Activated T-cell treated with anti-CD3 and anti-CD28 coated beads for 1 hour (primary cell): ENCODE measurements at regions not wholly inside any gene's neighbourhood (a gene's known extent, or its start where the extent isn't known, plus 50 kb on each side); places are given as distances from the start of the nearest gene placed in this dataset.

Experiments used
- DNase-seq: peaks from one replicate; pipeline ENCODE4 v3.0.0-alpha.2; 2020; ENCODE audit warnings: low read depth

- no peak for DNase-seq
Measured at GRCh38 chr18:59961070-59961469, 61.3 kb downstream of the PMAIP1 start.

DNA sequence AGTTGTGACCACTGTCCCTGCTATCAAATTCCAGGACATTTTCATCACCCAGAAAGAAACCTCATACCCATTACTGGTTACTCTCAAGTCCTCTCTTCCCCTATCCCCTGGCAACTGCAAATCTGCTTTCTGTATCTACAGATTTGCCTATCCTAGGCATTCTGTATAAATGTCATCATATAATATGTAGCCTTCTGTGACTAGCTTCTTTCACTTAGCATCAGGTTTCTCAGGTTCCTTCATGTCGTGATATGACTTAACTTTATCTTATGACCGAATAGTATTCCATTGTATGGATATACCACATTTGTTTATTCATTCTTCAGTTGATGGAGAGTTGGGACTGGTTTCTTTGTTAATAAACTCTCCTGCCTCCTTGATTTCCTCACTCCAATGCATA, 60.5 kb downstream of the PMAIP1 start:
- no peak for DNase-seq

GRCh38 chr18:59959606-59960005, 59.8 kb downstream of the PMAIP1 start:
- DNase-seq: no peak

GRCh38 chr18:59959073-59959472, 59.3 kb downstream of the PMAIP1 start:
- DNase-seq: no peak

DNA sequence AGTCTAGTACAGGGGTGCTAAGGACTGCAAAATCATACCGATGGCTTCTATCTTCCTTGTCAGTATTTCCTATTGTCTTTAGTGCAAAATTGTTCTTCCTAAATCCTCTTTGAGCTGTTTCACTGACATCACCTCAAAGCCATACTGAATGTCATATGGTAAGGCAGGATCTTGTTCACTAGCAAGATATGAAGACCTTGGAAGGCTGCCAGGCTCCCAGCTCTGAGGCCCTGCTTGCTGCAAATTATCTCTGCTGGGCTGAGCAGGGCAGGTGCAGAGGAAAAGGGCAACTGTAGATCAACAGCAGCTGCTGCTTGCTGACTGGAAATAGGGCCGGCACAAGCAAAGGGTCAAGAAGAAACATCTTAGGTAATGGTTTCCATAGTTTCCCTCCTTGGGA, 58.2 kb downstream of the PMAIP1 start:
- no peak for DNase-seq

DNA sequence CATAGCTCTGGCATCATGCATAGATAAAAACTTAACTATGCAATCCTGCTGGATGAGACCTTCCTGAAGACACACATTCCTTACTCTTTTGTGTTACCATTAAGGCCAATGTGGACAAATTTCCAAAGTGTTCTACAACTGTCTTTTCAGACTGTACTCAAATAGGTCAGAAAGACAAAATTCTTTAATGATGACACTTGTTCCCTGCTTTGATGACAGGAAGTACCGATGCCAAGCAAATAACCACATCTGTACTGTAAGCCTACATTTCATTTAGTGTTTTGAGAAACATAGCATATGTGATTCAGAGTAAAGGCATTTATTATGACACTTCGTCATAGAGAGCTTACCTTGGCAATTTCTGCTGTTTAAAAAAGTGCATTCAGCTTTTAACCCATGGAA, 55.0 kb downstream of the PMAIP1 start:
- no peak for DNase-seq

GRCh38 chr18:59954241-59954640, 54.4 kb downstream of the PMAIP1 start:
- no peak for DNase-seq
